ENCODE measurements at regions not wholly inside any gene's neighbourhood (a gene's known extent, or its start where the extent isn't known, plus 50 kb on each side); places are given as distances from the start of the nearest gene placed in this dataset.

GRCh38 chr4:4659871-4660651 is 118.2 kb upstream of the STX18 start:
- TF ChIP-seq CTCF (IDR thresholded peaks at IDR 0.05) = no peak
- no peak for TF ChIP-seq POLR2AphosphoS5 (IDR thresholded peaks at IDR 0.05)
- no peak for TF ChIP-seq POLR2A (IDR thresholded peaks at IDR 0.05)
